ENCODE measurements at regions not wholly inside any gene's neighbourhood (a gene's known extent, or its start where the extent isn't known, plus 50 kb on each side); places are given as distances from the start of the nearest gene placed in this dataset.

- TF ChIP-seq, protein P1, sequence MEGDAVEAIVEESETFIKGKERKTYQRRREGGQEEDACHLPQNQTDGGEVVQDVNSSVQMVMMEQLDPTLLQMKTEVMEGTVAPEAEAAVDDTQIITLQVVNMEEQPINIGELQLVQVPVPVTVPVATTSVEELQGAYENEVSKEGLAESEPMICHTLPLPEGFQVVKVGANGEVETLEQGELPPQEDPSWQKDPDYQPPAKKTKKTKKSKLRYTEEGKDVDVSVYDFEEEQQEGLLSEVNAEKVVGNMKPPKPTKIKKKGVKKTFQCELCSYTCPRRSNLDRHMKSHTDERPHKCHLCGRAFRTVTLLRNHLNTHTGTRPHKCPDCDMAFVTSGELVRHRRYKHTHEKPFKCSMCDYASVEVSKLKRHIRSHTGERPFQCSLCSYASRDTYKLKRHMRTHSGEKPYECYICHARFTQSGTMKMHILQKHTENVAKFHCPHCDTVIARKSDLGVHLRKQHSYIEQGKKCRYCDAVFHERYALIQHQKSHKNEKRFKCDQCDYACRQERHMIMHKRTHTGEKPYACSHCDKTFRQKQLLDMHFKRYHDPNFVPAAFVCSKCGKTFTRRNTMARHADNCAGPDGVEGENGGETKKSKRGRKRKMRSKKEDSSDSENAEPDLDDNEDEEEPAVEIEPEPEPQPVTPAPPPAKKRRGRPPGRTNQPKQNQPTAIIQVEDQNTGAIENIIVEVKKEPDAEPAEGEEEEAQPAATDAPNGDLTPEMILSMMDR (IDR thresholded peaks at IDR 0.05; ENCODE audit: poor library complexity) = no peak
- no peak for TF ChIP-seq EZH2 (IDR thresholded peaks at IDR 0.05; ENCODE audit: borderline replicate concordance)
Measured at GRCh38 chr18:11249391-11249790, 100.0 kb upstream of the PIEZO2 start.

All from hepatocyte (in vitro differentiated cells).